Right ventricle myocardium superior (tissue), 1 donor: ENCODE measurements at regions not wholly inside any gene's neighbourhood (a gene's known extent, or its start where the extent isn't known, plus 50 kb on each side); places are given as distances from the start of the nearest gene placed in this dataset.

ENCODE experiments used
- ATAC-seq: fragments of 200-7000 bp; cut with Tn5 transposase; one replicate; pipeline ENCODE4 v1.9.1; 2020; ENCODE audit warnings: mild to moderate bottlenecking; ENCODE audit not compliant: poor library complexity
- DNase-seq: peaks from one replicate; pipeline ENCODE4 v3.0.0-alpha.2; 2020
- intact Hi-C: fragments of 100-400 bp; cut with DNase I; formaldehyde crosslinking; loops from one replicate; pipeline ENCODE4 v1.11.2; 2022
- donor health status: DM: no; HTN: yes; CAD: no; lungs with severe emphysema.

DNA sequence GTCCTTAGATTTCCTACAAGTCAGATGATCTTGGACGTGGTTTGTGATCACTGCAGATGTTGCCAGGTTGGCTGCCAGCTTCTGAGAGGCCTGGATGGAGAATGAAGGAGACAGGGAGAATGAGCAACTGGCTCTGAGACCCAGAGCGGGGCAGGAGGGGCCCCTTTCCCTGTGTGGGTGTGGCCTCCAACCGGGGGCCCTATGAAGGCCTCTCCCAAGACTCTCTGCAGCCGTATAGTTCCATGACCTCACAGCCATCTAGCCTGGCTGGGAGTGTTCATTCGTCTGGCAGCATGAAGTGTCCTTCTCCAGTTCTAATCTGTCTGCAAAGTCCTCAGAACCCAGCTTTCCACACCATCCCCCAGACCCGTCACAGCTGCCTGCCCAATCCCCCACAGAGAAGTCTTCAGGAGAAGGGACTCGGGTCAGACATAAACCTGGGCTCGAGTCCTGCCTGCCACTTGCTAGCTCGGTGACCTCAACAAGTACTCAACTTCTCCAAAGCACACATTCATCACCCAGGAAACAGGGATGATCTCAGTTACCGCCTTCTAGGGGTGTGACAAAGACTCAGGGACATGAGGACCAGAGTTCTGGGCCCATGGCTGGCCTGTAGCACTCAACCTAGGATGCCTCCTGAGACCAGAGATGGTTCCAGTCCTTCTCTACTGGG lies 122.6 kb downstream of the EDN3 start:
- intact Hi-C loops: no loop called here
- ATAC-seq: no peak
- no peak for DNase-seq

GRCh38 chr20:59424976-59425375 lies 124.6 kb downstream of the EDN3 start:
- DNase-seq (no peak), ATAC-seq (no peak)
- intact Hi-C loops: no loop called here

DNA sequence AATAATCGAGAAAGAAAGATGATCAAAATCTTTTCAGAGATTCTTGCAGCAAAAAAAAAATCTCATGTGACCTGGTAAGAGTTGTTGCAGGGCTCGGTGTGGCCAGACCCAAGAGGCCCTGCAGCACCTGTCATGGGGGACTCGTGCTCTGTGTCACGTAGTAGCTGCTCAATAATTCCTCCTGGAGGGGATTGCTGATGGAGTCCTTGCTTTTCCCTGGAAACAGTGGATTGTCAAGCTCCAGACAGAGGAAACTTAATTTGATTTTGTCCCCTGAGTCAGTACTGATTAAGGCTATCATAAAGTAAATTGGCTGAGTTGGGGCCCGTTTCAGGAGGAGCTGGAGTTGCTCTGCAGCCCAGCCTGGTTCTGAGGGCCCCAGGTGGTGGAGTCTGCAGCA lies 125.2 kb downstream of the EDN3 start:
- intact Hi-C loops: no loop called here

DNA sequence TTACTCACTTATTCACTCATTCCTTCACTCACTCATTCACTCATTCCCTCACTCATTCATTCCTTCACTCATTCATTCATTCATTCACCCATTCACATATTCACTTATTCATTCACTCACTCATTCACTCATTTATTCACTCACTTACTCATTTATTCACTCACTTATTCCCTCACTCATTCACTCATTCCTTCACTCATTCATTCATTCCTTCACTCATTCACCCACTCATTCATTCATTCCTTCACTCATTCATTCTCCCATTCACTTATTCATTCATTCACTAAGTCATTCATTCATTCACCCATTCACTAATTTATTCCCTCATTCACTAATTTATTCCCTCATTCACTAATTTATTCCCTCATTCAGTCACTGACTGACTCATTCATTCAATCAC lies 127.6 kb downstream of the EDN3 start:
- DNase-seq: no peak
- ATAC-seq: no peak
- intact Hi-C loops: no loop called here

More for the DNA sequence above, 125.2 kb downstream of the EDN3 start:
- ATAC-seq (no peak), DNase-seq (no peak)

- intact Hi-C loops: no loop called here
- DNase-seq: no peak
- no peak for ATAC-seq
Measured at GRCh38 chr20:59428441-59429205, 128.2 kb downstream of the EDN3 start.

GRCh38 chr20:59429396-59429795 lies 129.0 kb downstream of the EDN3 start:
- intact Hi-C loops: no loop called here
- ATAC-seq (no peak), DNase-seq (no peak)

- intact Hi-C loops: no loop called here
- ATAC-seq (no peak), DNase-seq (no peak)
Measured at GRCh38 chr20:59431014-59431413, 130.6 kb downstream of the EDN3 start.

- no peak for DNase-seq
- no peak for ATAC-seq
- intact Hi-C loops: no loop called here
Measured at GRCh38 chr20:59434960-59435359, 134.5 kb downstream of the EDN3 start.

DNA sequence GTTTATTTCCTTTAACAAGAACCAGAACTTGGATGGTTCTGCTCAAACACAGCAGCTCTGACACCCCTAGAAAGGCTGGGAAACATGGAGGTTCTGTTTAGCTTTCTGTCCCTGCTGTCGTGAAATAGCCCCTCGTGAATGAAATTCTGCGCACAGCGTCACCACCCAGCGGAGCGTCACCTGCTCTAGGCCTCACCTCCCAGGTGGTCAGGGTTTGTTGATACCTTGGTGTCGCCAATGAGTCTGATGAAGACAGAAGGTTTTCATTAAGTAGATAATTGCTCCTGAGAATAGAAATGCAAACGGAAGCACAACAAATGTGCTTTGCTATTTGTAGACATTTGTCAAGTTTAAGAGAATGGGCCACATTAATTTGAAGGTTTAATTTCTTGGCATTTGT lies 135.1 kb downstream of the EDN3 start:
- DNase-seq (no peak), ATAC-seq (no peak)
- intact Hi-C loops: no loop called here

- intact Hi-C loops: no loop called here
- ATAC-seq: no peak
- no peak for DNase-seq
Measured at GRCh38 chr20:59437601-59438031, 137.2 kb downstream of the EDN3 start.

DNA sequence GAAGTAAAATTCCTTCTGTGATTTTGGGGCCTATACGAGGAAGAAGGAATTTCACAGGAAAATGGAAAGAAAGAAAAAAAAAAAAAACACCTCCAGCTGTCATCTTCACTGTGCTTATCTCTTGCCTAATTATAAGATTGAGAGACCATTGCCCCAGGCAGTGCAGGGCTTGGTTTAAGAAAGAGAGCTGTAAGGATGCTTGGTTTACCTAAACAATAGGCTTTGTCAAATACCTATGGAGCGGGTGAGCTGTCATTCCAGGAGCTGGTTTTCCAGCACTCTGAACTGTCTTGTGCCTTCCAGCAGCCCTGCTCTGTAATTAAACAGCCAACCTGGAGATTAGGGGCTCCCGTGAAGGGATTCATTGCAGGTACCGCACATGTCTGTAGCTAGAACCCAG lies 137.8 kb downstream of the EDN3 start:
- ATAC-seq: no peak
- DNase-seq: no peak
- intact Hi-C loops: no loop called here

GRCh38 chr20:59439243-59439642 lies 138.8 kb downstream of the EDN3 start:
- DNase-seq (no peak), ATAC-seq (no peak)
- intact Hi-C loops: no loop called here

DNA sequence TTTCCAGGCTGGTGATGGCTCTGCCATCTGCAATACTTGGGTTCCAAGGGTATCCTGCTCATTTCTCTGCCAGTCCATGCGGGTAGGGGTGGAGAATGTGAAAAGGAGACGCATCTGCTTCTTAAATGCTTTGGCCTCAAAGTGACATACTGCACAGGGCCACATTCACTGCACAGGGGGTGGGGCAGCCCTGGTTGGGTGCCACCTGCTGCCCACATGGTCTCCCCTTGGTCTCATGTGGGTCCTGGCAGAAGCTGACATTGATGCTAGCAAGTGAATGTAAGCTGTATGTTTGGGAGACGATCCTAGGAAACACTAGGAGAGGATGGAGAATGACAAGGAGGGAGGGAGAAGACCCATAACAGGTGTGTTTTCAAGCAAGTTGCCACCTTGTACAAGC lies 140.9 kb downstream of the EDN3 start:
- DNase-seq (no peak), ATAC-seq (no peak)
- intact Hi-C loops: no loop called here

DNA sequence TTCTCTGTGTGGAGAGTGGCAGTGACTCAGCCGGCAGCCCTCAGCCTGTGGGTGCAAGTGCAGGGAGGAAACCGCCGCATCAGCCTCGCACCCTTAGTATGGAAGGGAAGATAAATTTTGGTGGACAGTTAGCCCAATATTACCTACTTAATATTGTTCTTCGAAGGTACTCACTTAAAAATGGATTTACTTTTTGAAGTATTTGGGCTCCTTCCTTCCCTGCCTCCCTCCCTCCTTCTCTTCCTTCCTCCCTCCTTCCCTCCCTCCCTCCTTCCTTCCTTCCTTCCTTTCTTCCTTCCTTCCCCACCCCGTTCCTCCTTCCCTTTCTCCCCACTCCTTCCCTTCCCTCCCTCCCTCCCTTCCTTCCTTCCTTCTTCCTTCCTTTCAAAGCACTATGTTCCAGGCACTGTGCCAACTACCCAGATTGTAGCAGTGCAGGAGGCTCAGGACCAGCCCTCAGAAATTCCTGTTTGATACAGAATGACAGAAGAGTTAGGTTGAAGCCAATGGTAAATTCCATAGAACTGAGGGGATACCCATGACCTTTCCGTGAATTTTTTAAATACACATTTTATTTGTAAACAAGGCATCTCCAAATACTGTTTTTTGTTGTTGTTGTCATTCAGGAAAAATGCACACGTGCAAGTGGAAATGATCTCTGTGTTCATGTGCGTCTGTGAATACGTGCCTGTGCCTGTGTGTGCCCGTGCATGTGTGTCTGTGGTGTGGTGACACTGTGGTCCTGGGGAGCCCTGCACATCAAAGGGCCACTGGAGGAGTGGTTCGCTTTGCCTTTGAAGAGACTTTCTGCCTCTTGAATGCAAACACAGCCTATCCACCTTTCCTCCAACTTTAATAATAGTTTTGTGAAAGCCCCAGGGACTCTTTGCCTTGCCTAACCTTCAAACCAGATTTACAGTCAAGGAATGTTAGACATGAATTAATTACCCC lies 141.7 kb downstream of the EDN3 start:
- ATAC-seq: no peak
- intact Hi-C loops: no loop called here
- no peak for DNase-seq

DNA sequence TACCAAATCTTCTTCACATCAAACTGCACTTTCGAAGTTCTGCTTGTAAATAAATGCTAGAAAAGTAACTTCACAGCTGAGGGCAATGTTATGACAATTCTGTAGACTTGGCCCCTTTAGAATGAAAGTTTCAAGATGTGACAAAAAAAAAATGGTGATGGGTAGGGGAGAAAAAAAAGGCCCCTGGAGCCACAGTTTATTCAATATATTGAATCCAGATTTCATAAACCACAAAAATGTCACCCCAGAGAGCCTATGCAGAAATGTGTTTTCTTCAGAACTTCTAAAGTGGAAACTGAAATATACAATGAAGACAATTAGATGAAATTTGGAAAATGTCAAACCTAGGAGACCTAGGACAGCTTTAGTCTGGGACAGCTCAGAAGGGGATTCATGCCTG lies 143.1 kb downstream of the EDN3 start:
- no peak for ATAC-seq
- intact Hi-C loops: no loop called here
- DNase-seq: no peak

DNA sequence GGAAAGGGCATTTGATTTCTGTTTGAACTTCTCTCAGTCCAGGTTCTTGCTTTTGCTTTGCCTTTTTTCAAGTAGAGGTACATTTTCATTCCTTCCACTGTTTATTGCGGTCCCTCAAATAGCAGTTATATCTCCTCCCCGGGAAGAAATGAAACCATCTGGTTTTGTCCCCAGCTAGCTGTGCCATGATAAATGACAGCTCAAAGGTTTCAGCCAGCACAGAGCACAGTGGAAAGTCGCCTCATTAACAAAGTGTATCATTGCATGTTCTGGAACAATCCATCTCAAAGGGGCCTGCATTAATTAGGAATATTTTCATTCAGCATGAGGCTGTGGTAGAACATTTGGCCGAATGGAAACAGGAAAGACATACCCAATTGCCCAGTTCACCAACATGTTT lies 146.0 kb downstream of the EDN3 start:
- no peak for DNase-seq
- intact Hi-C loops: no loop called here
- ATAC-seq: no peak

DNA sequence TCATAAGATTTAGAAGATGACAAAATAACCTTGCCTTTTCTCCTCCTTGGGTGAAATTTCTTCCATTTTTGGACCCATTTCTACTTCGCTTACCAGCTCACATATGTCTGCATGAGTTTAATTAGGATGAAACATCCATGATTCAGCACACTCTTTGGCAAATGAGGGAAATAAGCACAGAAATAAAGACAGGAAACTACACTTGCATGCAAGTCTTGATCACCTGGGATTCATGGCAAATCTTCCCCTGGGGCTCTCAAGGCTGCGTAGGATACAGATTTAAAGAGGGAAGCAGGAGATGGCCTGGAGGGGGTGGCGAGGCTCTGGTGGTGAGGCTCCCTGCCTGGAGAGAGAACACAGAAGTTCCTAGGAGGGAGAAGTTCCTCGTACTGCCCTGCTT lies 147.8 kb downstream of the EDN3 start:
- DNase-seq: no peak
- intact Hi-C loops: no loop called here
- no peak for ATAC-seq

GRCh38 chr20:59448851-59449444 lies 148.5 kb downstream of the EDN3 start:
- ATAC-seq (no peak), DNase-seq (no peak)
- intact Hi-C loops: no loop called here

DNA sequence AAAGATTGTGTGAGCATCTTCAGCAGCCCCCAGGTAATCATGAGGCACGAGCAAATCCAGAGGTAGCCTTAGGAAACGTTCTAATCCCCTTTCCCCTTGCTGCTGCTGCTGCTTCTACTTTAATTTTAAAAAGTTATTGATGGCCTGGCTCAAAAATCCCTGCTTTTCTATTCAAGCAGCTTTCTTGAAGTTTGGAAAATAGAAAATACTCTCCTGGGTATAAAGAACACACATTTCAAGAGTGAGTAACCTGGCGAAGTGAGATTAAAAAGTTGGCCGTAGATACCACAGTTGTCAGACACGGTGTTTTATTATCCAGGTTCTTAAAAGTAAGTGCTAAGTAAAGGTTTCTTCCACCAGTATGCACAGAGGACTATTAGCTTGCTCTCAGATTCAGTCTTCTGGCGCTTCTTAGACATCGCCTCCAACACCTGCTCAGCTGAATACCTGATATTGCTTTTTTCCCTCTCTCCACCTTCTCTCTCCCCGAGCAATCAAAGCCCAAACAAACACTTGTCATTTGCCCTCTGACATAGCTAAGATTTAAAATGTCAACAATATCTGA lies 150.7 kb downstream of the EDN3 start:
- no peak for ATAC-seq
- intact Hi-C loops: no loop called here
- DNase-seq: no peak
